ENCODE measurements at regions not wholly inside any gene's neighbourhood (a gene's known extent, or its start where the extent isn't known, plus 50 kb on each side); places are given as distances from the start of the nearest gene placed in this dataset.

DNA sequence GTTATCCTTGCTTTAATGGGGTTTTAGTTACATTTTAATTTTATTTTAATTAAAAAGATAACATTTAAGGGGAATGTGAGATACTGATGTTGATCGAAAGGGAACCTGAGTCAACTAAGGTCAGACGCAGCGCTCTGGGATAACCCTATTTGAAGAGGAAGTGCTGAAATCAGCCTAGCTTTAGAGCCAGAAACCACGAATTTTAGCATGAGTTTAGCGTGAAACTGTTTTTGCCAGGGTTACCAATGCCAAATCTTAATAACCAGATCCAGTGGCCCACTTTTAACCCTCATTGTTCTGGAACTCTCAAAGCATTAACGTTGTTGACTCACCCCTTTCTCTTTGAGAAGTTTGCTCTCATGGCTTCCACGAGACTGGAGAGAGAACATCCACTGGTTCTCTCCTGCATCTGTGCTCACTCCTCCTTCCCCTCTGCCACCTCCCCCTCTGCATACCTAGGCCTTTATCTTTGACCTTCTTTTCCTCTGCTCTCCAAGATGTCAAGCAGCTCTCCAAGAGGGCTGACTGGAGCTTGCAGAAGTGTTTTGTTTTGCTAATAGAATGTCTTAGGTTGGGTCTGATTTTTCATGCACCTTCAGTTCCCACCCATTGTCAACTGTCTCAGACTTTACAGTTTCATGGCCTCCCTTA is 198.3 kb upstream of the CELF2 start:
- TF ChIP-seq, protein P1, sequence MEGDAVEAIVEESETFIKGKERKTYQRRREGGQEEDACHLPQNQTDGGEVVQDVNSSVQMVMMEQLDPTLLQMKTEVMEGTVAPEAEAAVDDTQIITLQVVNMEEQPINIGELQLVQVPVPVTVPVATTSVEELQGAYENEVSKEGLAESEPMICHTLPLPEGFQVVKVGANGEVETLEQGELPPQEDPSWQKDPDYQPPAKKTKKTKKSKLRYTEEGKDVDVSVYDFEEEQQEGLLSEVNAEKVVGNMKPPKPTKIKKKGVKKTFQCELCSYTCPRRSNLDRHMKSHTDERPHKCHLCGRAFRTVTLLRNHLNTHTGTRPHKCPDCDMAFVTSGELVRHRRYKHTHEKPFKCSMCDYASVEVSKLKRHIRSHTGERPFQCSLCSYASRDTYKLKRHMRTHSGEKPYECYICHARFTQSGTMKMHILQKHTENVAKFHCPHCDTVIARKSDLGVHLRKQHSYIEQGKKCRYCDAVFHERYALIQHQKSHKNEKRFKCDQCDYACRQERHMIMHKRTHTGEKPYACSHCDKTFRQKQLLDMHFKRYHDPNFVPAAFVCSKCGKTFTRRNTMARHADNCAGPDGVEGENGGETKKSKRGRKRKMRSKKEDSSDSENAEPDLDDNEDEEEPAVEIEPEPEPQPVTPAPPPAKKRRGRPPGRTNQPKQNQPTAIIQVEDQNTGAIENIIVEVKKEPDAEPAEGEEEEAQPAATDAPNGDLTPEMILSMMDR (IDR thresholded peaks at IDR 0.05; ENCODE audit: low read depth, low read length, poor library complexity, severe bottlenecking) = no peak
- no peak for TF ChIP-seq EZH2phosphoT487 (IDR thresholded peaks at IDR 0.05; ENCODE audit: borderline replicate concordance, low read length)

Data from DOHH2 (cell line).